Calu3 (cell line): ENCODE measurements at regions not wholly inside any gene's neighbourhood (a gene's known extent, or its start where the extent isn't known, plus 50 kb on each side); places are given as distances from the start of the nearest gene placed in this dataset.

Experiments
- BruUV-seq: library from RNA; stranded (reverse); fragments of 400-500 nt; replicated peaks from 2 replicates; lab custom pipeline; 2021; lab: Mats Ljungman, UMichigan
- CTCF ChIA-PET: fragments of 300-600 bp; sonication (Branson Sonifier 250); formaldehyde crosslinking; loops from one replicate; lab custom pipeline; 2022; ENCODE audit warnings: antibody characterized with exemption; lab: Charles Lee
- DNase-seq: peaks from one replicate; pipeline ENCODE4 v3.0.0; 2022
- H3K27ac Mint-ChIP-seq: one replicate; pipeline ENCODE4 v1.8.0; 2022; ENCODE audit warnings: mixed read lengths; ENCODE audit not compliant: unreplicated experiment
- H3K27me3 Mint-ChIP-seq: one replicate; pipeline ENCODE4 v1.8.0; 2022; ENCODE audit warnings: mixed read lengths; ENCODE audit not compliant: unreplicated experiment
- H3K36me3 Mint-ChIP-seq: one replicate; pipeline ENCODE4 v1.8.0; 2022; ENCODE audit warnings: mild to moderate bottlenecking, moderate library complexity, mixed read lengths; ENCODE audit not compliant: insufficient read depth, unreplicated experiment
- H3K4me1 Mint-ChIP-seq: one replicate; pipeline ENCODE4 v1.8.0; 2022; ENCODE audit warnings: mild to moderate bottlenecking, low read depth, mixed read lengths; ENCODE audit not compliant: unreplicated experiment
- H3K4me3 Mint-ChIP-seq: one replicate; pipeline ENCODE4 v1.8.0; 2022; ENCODE audit warnings: mild to moderate bottlenecking, low read depth, moderate library complexity, mixed read lengths; ENCODE audit not compliant: unreplicated experiment
- H3K9me3 Mint-ChIP-seq: one replicate; pipeline ENCODE4 v1.8.0; 2022; ENCODE audit warnings: low read depth, mixed read lengths; ENCODE audit not compliant: unreplicated experiment
- intact Hi-C: fragments of 100-400 bp; cut with micrococcal nuclease; formaldehyde crosslinking; loops from one replicate; pipeline ENCODE4 v1.10.0; 2022; ENCODE audit not compliant: unreplicated experiment
- TF ChIP-seq, protein P1 (sequence below): fragments of 200-600 bp; IDR thresholded peaks from one replicate; pipeline ENCODE4 v1.8.0; 2022; ENCODE audit warnings: antibody characterized with exemption; ENCODE audit not compliant: unreplicated experiment

DNA sequence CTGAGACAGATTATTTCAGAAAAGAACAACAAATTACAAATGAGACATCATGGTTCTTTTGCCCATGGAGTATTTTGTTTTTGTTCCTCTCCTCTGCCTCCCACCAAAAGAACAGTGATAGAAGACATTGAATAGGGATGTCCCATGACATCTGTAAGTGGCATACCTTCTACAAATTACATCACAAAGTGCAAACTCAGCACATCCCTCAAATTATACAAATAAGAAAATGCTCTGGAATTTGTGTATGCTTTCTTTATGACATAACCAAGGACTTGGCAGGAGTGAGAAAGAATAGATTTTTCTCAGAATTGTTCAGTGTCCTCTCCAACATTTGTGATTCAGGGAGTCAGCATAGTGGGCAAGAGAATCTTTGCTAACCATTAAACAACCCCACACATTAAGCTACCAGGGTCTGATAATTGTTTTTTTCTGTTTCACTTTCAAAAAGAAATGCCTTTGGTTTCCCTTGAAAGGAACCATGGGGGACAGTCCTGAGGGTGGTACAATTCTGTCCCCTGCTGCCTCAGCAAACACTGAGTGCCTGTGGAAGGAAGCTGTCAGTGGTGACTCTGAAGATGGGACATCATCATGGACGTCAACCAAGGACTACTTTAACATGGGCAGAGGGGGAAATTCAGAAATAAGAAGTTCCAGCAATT is 430.3 kb downstream of the AASDHPPT start:
- DNase-seq = no peak
- TF ChIP-seq, protein P1, sequence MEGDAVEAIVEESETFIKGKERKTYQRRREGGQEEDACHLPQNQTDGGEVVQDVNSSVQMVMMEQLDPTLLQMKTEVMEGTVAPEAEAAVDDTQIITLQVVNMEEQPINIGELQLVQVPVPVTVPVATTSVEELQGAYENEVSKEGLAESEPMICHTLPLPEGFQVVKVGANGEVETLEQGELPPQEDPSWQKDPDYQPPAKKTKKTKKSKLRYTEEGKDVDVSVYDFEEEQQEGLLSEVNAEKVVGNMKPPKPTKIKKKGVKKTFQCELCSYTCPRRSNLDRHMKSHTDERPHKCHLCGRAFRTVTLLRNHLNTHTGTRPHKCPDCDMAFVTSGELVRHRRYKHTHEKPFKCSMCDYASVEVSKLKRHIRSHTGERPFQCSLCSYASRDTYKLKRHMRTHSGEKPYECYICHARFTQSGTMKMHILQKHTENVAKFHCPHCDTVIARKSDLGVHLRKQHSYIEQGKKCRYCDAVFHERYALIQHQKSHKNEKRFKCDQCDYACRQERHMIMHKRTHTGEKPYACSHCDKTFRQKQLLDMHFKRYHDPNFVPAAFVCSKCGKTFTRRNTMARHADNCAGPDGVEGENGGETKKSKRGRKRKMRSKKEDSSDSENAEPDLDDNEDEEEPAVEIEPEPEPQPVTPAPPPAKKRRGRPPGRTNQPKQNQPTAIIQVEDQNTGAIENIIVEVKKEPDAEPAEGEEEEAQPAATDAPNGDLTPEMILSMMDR = no peak
- intact Hi-C loops = no loop called here
- Mint-ChIP-seq H3K9me3 (peaks cover 5% of the 10 kb centered on the region), H3K27ac (no peak overlapping the region), H3K36me3 (no peaks in the 10 kb centered on the region), H3K4me1 (no peaks in the 10 kb centered on the region), H3K27me3 (no peaks in the 10 kb centered on the region), H3K4me3 (no peak overlapping the region)
- CTCF ChIA-PET = no interaction called here
- BruUV-seq = no TSS peak

GRCh38 chr11:106514706-106515105 is 437.2 kb downstream of the AASDHPPT start:
- CTCF ChIA-PET = no interaction called here
- no TSS peak for BruUV-seq
- intact Hi-C loops = no loop called here
- no peak overlapping the region for H3K4me3 Mint-ChIP-seq
- no peak overlapping the region for H3K27ac Mint-ChIP-seq
- no peaks in the 10 kb centered on the region for H3K27me3 Mint-ChIP-seq
- no peaks in the 10 kb centered on the region for H3K4me1 Mint-ChIP-seq
- H3K9me3 Mint-ChIP-seq = peaks cover 2% of the 10 kb centered on the region
- TF ChIP-seq, protein P1 = no peak
- no peaks in the 10 kb centered on the region for H3K36me3 Mint-ChIP-seq
- DNase-seq = no peak

- Mint-ChIP-seq H3K36me3 (no peaks in the 10 kb centered on the region), H3K9me3 (peaks cover 2% of the 10 kb centered on the region), H3K27me3 (no peaks in the 10 kb centered on the region), H3K27ac (no peak overlapping the region), H3K4me3 (no peak overlapping the region), H3K4me1 (no peaks in the 10 kb centered on the region)
- BruUV-seq = no TSS peak
- TF ChIP-seq, protein P1 = no peak
- CTCF ChIA-PET = no interaction called here
- no peak for DNase-seq
- intact Hi-C loops = no loop called here
Measured at GRCh38 chr11:106517426-106517825, 440.0 kb downstream of the AASDHPPT start.

DNA sequence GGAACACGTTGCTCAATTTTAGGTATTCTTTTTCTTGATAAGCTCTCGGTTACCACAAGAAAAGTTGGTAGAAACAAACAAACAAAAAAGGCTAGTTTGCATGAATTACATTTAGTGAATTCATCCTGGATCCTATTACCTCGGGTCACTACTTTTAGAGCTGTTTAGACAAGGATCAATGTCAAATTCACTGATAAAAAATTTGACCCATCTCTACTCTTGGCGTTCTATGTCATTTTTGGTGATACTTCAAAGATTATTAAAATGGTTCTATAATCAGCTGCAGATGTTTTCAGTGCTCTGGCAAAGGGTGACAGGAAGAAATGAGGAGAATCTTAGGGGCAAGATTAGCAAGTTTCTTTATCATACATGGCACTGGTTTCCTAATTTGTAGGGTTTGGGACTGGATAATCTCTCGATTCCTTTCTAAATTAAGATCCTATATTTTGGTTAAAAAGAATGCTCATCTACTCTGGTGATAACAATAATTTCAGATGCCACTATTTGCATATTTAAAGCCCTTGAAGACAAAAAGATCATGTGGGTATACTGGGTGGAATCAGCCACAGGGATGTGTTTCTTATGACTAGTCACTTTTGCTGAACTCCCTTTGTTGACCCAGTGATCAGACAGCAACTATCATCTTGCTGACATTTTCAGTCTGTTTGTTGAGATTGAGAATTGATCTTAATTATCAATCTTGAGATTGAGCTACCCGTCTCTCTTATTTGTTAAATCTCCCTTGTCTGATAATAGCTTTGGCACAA is 442.9 kb downstream of the AASDHPPT start:
- intact Hi-C loops = loop anchor here (1.0 kb wide), 1 partner anchor 21 kb away; no protein-coding TSS in a partner anchor
- DNase-seq = no peak
- H3K4me3 Mint-ChIP-seq = no peak overlapping the region
- H3K9me3 Mint-ChIP-seq = peaks cover 3% of the 10 kb centered on the region
- H3K27ac Mint-ChIP-seq = no peak overlapping the region
- no peaks in the 10 kb centered on the region for H3K27me3 Mint-ChIP-seq
- BruUV-seq = no TSS peak
- no peaks in the 10 kb centered on the region for H3K36me3 Mint-ChIP-seq
- TF ChIP-seq, protein P1 = no peak
- H3K4me1 Mint-ChIP-seq = no peaks in the 10 kb centered on the region
- CTCF ChIA-PET = no interaction called here
